ENCODE measurements at regions not wholly inside any gene's neighbourhood (a gene's known extent, or its start where the extent isn't known, plus 50 kb on each side); places are given as distances from the start of the nearest gene placed in this dataset.

DNA sequence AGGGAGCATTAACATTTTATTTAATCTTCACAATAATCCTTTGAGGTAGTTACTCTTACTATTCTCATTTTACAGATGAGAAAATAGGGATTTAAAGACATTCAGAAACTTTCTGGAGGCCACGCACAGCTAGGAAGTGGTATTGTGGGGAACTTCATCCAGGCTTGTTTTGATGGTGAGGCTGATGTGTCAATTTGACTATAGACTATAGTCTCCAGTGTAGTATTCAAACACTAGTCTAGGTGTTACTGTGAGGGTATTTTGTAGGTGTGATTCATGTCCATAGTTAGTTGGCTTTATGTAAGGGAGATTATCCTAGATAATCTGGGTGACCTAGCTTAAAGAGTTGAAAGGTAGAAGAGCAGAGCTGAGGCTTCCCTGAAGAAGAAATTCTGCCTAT lies 54.1 kb upstream of the ELL2 start:
- no peak for DNase-seq

DNA sequence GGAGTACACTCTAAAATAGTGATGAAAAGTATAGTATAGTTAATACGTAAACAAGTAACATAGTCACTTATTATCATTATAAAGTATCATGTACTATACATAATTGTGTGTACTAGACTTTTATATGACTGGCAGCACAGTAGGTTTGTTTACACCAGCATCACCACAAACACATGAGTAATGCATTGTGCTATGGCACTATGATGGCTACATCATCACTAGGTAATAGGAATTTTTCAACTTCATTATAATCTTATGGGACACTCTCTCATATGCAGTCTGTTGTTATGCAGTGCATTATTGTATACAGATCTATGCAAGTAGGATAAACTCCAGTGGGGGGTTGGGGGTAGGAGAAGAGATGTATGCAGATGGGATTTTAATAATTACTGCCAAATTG lies 52.7 kb upstream of the ELL2 start:
- DNase-seq = no peak

DNA sequence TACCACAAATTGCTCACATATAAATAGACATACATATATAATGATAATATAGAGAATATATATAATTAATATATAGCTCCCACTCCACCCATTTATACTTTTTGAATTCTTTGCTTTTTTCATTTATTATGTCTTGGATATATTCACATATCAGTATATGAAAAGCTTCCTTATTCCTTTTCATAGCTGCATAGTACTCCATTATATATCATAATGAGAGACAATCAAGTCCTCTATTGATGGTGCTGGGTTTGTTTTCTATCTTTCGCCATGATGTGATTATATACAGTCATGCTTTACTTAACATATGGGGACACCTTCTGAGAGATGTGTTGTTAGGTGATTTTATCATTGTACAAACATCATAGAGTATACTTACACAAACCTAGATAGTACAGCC lies 51.6 kb upstream of the ELL2 start:
- no peak for DNase-seq

DNA sequence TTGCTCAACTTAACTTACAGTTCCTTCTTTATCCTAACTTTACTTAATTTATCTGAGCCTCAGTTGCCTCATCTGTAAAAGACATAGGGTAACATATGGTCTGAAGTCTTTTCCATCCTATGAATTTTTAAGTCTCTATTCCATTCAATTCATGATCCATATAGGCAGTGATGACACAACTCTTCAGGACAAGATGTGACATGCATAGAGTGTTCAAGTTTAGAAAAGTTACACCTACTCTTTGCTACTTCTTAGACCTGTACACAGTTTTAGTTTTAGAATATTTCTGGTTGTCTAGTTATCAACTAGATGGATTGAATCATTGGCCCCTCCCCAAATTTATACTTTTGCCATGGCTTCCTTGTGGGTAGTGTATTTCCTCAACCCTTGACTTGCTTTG lies 50.7 kb upstream of the ELL2 start:
- no peak for DNase-seq

Measured in activated CD4-positive, alpha-beta T cell treated with anti-CD3 and anti-CD28 coated beads for 1 hour (primary cell).